Esophagus mucosa (tissue), 1 donor: ENCODE measurements at regions not wholly inside any gene's neighbourhood (a gene's known extent, or its start where the extent isn't known, plus 50 kb on each side); places are given as distances from the start of the nearest gene placed in this dataset.
A peak's percentile ranks its signal among the peaks of the same experiment; 100 is the strongest.
"Not testable (repeated sequence)": the region's sequence is repeated elsewhere in the genome, so short reads cannot be mapped to it uniquely, and the experiment has no call there.

Source experiments
- ATAC-seq: fragments of 200-7000 bp; cut with Tn5 transposase; one replicate; pipeline ENCODE4 v1.9.1; 2020
- donor health status: DM: yes; HTN: yes; CAD: no.

DNA sequence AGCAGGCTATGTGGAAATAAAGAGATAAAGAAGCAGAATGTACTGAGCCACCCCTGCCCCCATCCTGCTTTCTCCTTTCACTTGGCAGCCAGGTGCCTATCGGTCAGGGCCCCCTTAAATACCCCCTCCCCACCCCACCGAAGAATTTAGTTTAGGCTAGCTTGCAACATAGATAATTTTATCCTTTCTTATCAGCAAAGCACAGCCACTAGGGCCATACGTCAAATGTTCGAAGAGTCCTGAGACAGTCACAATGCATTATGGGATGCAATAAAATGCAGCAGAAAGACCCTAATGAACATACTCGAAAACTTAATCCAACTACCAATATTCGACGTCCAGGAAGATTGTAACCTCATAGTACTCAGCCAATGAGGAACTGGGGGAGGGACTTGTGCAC is 71.4 kb downstream of the ZNF195 start:
- ATAC-seq, result not testable (repeated sequence)

DNA sequence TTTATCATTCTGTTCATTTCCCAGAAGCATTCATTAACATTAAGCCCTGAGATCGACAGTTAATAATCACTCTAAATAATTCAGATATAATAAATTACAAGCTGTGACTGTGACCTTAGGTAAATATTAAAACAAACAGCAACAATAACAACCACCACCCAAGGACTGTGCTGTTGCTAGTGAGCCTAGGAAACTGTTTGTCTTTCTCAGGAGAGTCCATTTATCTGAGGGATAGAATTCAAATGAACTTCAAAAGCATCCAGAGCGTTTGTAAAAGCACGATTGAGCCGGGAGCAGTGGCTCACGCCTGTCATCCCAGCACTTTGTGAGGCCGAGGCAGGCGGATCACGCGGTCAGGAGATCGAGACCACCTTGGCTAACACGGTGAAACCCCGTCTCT is 68.8 kb upstream of the MRGPRE start:
- ATAC-seq, result not testable (repeated sequence)

DNA sequence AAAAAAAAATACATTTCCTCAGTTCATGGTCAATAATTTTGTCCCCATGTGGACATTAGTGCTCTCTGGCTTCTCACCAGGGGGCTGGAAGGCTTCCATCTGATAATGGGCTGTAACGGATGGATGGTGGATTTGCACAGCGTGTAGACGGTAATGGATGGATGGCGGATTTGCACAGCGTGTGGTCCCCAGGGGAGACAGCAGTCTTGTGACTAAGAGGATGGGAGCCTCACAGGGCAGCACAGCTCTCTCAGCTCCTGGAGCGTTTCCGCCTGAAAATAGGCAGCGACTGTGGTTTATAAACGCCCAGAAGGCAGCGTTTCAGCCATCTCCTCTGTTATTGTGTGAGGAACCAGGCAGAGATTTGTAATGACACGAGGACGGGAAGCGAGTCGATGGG is 68.4 kb upstream of the MRGPRE start:
- not testable (repeated sequence) for ATAC-seq

DNA sequence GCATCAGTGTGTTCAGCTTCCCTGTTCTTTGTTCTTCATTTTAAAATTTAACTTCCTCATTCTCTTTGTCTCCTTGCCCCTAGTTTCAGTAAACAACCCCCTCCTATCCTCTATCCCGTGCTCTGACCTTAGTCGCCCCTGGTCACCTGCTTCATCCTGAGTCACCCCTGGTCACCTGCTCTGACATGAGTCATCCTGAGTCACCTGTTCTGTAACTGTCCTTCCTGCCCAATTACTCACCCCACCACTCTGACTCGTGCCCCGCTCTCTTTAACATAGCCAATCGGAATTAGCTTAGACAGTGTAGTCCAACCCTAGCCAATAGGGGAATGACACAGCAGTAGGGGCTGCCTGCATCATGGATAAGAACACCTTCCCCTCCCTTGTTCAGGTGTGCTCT is 65.6 kb upstream of the MRGPRE start:
- not testable (repeated sequence) for ATAC-seq

DNA sequence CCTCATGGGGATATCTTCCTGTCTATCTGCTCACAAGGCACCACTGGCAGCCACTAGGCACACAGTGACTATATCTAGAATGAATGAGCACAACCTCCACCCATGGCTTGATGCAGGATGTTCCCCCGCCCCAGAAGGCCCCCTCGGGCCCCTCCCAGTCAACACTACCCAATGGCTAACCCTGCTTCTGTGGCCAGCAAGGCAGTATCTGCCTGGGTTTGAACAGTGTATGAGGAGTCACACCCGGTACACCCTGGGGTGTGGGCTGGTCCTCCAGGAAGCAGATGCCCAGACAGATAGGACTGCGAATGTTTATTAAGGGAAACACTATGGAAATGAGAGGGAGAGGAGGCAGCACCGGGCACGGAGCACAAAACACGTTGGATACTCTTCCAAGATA is 58.3 kb upstream of the MRGPRE start:
- peak; percentile 60 for ATAC-seq

DNA sequence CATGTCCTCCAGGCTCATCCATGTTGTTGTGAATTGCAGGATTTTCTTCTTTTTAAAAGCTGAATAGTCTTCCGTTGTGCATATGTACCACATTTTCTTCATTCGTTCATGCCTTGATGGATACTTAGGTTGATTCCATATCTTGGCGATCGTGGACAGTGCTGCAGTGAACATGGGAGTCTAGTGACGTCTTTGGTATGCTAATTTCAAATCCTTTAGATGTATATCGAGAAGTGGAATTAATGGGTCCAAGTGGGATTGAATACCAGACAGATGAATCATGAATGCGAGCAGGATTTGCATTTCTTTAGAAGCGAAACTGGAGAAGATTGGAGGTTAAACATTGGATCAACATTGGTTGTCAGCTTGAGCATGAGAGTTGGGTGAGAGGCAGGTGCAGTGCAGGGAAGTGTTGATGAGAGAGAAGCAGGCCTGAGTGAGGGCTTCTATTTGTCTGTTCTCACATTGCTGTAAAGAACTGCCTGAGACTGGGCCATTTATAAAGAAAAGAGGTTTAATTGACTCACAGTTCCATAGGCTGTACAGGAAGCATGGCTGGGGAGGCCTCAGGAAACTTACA is 55.2 kb upstream of the MRGPRE start:
- not testable (repeated sequence) for ATAC-seq

DNA sequence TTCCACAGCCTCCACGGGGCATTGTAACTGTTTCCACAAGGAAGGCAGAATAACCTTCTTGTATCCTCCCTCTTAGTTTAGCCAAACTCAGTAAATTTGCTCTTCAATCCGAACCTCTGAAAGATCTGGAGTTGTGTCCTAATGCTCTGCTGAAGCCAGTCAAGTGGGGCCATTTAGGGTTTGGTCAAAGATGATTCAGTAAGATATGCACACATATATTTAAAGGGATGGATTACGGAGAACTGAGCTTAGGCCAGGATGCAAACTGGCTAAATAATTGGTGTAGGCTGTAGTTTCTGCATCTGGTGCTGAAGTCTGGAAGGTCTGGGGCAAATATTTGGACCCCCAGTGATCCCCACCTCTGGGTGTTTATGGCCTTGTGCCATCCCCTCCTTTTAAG is 53.0 kb upstream of the MRGPRE start:
- ATAC-seq, result not testable (repeated sequence)

DNA sequence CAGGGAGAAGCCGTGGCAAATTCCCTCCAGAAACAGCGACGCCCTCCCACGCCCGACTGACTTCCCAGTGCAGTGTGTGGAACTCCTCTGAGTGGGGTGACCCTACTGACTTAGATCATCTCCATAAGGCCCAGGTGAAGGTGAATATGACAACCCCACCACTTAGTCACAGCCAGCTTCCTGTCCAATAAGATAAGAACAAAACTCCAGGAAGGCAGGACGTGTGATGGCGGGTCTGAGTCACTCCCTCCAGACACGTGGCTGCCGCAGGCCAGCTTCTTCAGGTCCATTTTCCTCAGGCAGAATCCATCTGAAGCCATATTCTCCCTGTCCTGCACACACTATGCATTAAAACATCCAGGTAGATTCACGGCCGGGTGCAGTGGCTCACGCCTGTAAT is 52.0 kb upstream of the MRGPRE start:
- ATAC-seq, result not testable (repeated sequence)

DNA sequence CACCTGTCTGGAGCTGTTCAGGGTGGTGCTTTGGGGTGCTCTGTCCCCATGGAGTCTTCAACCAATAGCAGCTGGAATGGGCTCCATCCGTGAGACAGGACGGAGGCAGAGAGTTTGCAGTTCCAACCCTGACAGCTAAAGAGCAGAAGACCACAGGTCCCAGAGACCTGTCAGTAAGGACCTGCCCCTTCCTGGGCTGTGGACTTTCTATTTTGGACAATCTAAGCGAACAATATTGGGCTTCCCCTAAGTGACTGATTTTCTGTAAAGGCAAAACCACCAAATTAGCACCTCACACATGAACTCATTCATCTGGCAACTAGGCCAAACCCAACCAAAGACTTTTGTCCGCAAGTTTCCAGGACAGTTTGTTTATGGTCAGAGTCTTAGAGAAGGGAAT is 50.5 kb upstream of the MRGPRE start:
- ATAC-seq, result not testable (repeated sequence)
